ENCODE measurements at regions not wholly inside any gene's neighbourhood (a gene's known extent, or its start where the extent isn't known, plus 50 kb on each side); places are given as distances from the start of the nearest gene placed in this dataset.

DNA sequence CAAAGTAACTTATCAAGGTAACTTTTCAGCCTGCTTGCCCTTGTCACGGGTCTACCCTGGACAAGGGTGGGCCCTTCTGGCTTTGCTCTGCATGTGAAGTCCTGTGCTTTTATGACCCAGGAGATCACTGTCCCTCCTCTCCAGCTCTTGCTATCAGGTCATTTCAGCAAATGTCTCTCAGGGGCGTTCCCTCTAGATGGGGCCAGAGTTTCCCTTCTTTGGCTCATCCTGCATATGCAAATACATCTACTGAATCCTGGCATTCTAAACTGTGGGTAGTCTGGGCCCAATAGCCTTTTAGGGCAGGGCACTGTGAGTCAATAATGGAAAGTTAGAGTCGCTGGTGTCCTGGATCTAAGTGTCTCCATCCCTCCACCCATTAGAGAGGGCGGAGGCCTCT, 366.9 kb upstream of the USP24 start:
- H3K4me1 ChIP-seq (replicated peaks): no peaks in the 10 kb centered on the region
- no peak for DNase-seq (ENCODE audit: low spot score)
- no peaks in the 10 kb centered on the region for H3K27me3 ChIP-seq (replicated peaks; ENCODE audit: insufficient read depth)
- H3K9me3 ChIP-seq: no peaks in the 10 kb centered on the region
- TF ChIP-seq POLR2A (IDR thresholded peaks at IDR 0.05) (no peak), POLR2AphosphoS5 (IDR thresholded peaks at IDR 0.05) (no peak)
- TF ChIP-seq, protein P1, sequence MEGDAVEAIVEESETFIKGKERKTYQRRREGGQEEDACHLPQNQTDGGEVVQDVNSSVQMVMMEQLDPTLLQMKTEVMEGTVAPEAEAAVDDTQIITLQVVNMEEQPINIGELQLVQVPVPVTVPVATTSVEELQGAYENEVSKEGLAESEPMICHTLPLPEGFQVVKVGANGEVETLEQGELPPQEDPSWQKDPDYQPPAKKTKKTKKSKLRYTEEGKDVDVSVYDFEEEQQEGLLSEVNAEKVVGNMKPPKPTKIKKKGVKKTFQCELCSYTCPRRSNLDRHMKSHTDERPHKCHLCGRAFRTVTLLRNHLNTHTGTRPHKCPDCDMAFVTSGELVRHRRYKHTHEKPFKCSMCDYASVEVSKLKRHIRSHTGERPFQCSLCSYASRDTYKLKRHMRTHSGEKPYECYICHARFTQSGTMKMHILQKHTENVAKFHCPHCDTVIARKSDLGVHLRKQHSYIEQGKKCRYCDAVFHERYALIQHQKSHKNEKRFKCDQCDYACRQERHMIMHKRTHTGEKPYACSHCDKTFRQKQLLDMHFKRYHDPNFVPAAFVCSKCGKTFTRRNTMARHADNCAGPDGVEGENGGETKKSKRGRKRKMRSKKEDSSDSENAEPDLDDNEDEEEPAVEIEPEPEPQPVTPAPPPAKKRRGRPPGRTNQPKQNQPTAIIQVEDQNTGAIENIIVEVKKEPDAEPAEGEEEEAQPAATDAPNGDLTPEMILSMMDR (IDR thresholded peaks at IDR 0.05): no peak
- no peak overlapping the region for H3K4me3 ChIP-seq
- peak overlapping the region; percentile 62 to 69 for H3K27ac ChIP-seq
- no peaks in the 10 kb centered on the region for H3K36me3 ChIP-seq
- 91% methylated on average over 4 of the region's 4 CpGs for WGBS
- intact Hi-C loops (cut with DNase I): loop anchor here (5.0 kb wide), 2 partner anchors 140 to 205 kb away; no protein-coding TSS in a partner anchor

DNA sequence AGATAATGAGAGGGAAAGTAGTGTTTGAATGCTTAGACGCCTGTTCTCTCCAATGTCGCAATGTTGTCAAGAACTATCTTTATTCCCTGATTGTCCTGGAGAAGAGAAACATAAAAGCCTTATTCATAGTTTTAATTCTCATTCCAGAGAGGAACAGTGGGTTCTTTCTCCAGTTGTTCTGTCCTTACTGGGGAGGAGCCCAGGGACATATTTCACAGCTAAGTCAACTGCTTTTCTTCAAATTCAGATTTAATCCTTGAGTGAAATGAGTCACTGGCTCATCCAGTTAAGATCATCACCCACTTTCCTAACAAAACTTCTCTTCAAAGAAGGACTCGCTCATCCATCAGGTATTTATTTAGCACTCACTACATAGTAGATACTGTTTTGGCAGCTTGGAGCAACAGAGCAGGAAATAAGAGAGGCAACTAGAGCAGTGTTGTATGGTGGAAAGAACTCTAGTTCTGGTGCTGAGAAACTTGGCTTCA, 365.7 kb upstream of the USP24 start:
- Histone ChIP-seq H3K36me3 (no peaks in the 10 kb centered on the region), H3K27me3 (replicated peaks; ENCODE audit: insufficient read depth) (no peaks in the 10 kb centered on the region), H3K9me3 (no peaks in the 10 kb centered on the region), H3K4me3 (no peak overlapping the region), H3K27ac (peak overlapping the region; percentile 69 to 72), H3K4me1 (replicated peaks) (no peaks in the 10 kb centered on the region)
- peak; percentile 15 for DNase-seq (ENCODE audit: low spot score)
- WGBS: 25% methylated on average over 3 of the region's 3 CpGs
- no peak for TF ChIP-seq POLR2A (IDR thresholded peaks at IDR 0.05)
- peak; percentile 84 for TF ChIP-seq POLR2AphosphoS5 (IDR thresholded peaks at IDR 0.05)
- intact Hi-C loops (cut with DNase I): loop anchor here (5.0 kb wide), 2 partner anchors 139 to 204 kb away; no protein-coding TSS in a partner anchor

DNA sequence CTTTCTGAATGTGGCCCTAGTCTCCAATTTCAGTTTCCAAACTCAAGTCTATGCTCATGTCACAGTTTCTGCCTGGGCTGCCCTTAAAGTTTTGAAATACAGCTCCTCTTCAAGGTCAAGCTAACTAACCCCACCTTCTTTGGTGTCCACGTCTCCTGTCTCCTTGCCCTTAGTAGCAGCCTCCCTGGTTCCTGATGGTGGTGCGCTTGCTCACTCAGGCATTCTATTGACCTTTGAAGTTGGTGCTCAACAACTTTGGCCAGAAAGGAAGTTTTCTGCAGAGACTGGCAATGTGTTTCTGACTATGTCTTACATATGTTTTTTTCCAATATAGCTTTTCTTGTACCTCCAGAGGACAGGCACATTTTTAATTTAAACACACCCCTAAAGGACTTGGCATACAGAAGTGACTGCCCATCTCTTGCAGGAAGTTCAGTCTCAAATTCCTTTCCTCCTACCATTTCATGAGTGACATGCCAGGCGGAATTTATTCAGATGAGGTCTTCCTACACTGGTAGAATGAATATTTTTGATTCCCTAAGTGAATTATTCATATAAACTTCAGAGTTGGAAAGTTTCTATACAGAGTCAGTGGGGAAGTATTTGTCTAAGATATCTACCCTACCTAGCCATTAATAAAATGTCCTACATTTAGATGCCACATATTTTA, 364.3 kb upstream of the USP24 start:
- 86% methylated on average over 3 of the region's 3 CpGs for WGBS
- DNase-seq (ENCODE audit: low spot score): no peak
- intact Hi-C loops (cut with DNase I): loop anchor here (5.0 kb wide), 6 partner anchors 117 to 998 kb away; partner anchors contain the start of gene PLPP3

DNA sequence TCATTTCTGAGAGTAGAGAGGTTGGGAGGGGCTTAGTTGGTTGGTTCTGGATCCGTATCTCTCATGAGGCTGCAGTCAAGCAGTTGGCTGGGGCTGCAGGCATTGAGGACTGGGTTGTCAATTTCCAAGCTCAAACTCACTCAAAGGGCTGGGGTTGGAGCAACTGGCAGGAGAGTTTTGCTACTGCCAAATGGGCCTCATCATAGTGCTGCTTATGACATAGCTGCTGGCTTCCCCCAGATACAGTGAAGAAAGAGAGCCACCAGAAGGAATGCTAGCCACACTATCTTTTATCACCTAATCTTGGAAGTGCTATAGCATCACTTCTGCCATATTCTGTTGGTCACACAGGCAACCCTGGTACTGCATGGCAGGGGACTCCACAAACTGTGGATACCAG, 363.5 kb upstream of the USP24 start:
- Histone ChIP-seq H3K4me3 (no peak overlapping the region), H3K27ac (peak overlapping the region; percentile 12 to 72), H3K9me3 (no peaks in the 10 kb centered on the region), H3K4me1 (replicated peaks) (no peaks in the 10 kb centered on the region), H3K27me3 (replicated peaks; ENCODE audit: insufficient read depth) (no peaks in the 10 kb centered on the region), H3K36me3 (no peaks in the 10 kb centered on the region)
- TF ChIP-seq, protein P1 (IDR thresholded peaks at IDR 0.05): no peak
- TF ChIP-seq POLR2A (IDR thresholded peaks at IDR 0.05) (no peak), POLR2AphosphoS5 (IDR thresholded peaks at IDR 0.05) (no peak)
- DNase-seq (ENCODE audit: low spot score): no peak
- WGBS: 79% methylated on average over 1 of the region's 1 CpG
- intact Hi-C loops (cut with DNase I): loop anchor here (5.0 kb wide), 4 partner anchors 116 to 999 kb away; partner anchors contain the start of gene PLPP3

More for the DNA sequence above, 364.3 kb upstream of the USP24 start:
- TF ChIP-seq POLR2A (IDR thresholded peaks at IDR 0.05) (no peak), POLR2AphosphoS5 (IDR thresholded peaks at IDR 0.05) (no peak)
- TF ChIP-seq, protein P1 (IDR thresholded peaks at IDR 0.05): no peak
- H3K9me3 ChIP-seq: no peaks in the 10 kb centered on the region
- no peaks in the 10 kb centered on the region for H3K4me1 ChIP-seq (replicated peaks)
- no peak overlapping the region for H3K4me3 ChIP-seq
- peak overlapping the region; percentile 43 to 72 for H3K27ac ChIP-seq
- no peaks in the 10 kb centered on the region for H3K27me3 ChIP-seq (replicated peaks; ENCODE audit: insufficient read depth)
- no peaks in the 10 kb centered on the region for H3K36me3 ChIP-seq

DNA sequence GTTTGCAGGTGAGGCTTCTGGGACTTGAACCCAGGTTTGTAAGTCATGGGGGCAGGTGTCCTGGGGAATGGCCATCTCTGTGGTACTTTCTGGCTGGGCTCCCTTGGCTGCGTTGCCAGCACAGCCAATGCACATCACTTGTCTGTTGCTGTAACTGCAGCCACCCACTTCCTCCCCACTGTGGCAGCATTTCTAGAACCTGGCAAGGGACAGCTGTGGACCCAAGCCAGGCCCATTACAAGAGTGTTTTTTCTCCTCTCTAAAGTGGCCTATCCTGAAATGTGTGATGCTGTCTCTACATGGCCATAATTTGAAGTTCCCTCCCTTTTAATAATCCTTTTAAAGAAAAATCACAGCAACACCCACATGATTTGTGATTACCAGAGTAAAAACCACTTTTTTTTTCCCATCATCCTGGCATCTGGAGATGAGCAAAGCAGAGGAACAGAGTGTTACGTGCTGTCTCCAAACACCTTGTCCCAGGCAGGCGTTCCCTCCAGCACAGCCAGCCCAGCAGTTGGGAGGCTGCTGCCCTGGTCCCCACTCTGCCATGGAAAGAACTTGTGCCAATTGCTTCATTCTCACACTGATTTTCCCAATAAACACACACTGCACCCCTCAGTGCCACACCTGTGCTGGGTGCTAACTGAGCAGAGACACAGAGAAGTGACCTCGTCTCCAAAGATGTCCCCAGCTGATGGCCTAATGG, 360.6 kb upstream of the USP24 start:
- no peaks in the 10 kb centered on the region for H3K4me1 ChIP-seq (replicated peaks)
- TF ChIP-seq, protein P1 (IDR thresholded peaks at IDR 0.05): no peak
- TF ChIP-seq POLR2AphosphoS5 (IDR thresholded peaks at IDR 0.05) (peak; percentile 45), POLR2A (IDR thresholded peaks at IDR 0.05) (no peak)
- H3K9me3 ChIP-seq: no peaks in the 10 kb centered on the region
- no peaks in the 10 kb centered on the region for H3K36me3 ChIP-seq
- WGBS: 51% methylated on average over 4 of the region's 4 CpGs
- H3K27ac ChIP-seq: peak overlapping the region; percentile 56 to 65
- no peak overlapping the region for H3K4me3 ChIP-seq
- H3K27me3 ChIP-seq (replicated peaks; ENCODE audit: insufficient read depth): no peaks in the 10 kb centered on the region
- intact Hi-C loops (cut with DNase I): loop anchor here (5.0 kb wide), 4 partner anchors 113 to 1002 kb away; partner anchors contain the start of gene PLPP3
- peak; percentile 27 for DNase-seq (ENCODE audit: low spot score)

Measured in prostate gland (tissue), 2 donors.